HEK293 (cell line): ENCODE measurements at regions not wholly inside any gene's neighbourhood (a gene's known extent, or its start where the extent isn't known, plus 50 kb on each side); places are given as distances from the start of the nearest gene placed in this dataset.

Source experiments
- KLF10 ChIP-seq: fragments of 450-650 bp; IDR thresholded peaks from 2 replicates; pipeline ENCODE4 v1.5.1; 2018; ENCODE audit warnings: missing biosample characterization, mild to moderate bottlenecking, missing genetic modification characterization
- ZFP37 ChIP-seq: fragments of 450-650 bp; formaldehyde crosslinking; IDR thresholded peaks from 2 replicates; pipeline ENCODE4 v1.5.1; 2016; ENCODE audit warnings: missing biosample characterization, missing genetic modification characterization
- ZNF658 ChIP-seq: fragments of 450-650 bp; formaldehyde crosslinking; IDR thresholded peaks from 2 replicates; pipeline ENCODE4; 2016; ENCODE audit warnings: missing biosample characterization, missing genetic modification characterization
- ZNF830 ChIP-seq: fragments of 450-650 bp; IDR thresholded peaks from 2 replicates; pipeline ENCODE4 v1.5.0; 2018; ENCODE audit warnings: missing biosample characterization, missing genetic modification characterization, low read depth, mild to moderate bottlenecking, moderate library complexity
- TF ChIP-seq, protein P1 (sequence below): fragments of 450-650 bp; formaldehyde crosslinking; conservative IDR thresholded peaks from 2 replicates; pipeline ENCODE4 v1.5.1; 2016; ENCODE audit warnings: low read depth, missing biosample characterization, missing genetic modification characterization
- TF ChIP-seq, protein P2 (sequence below): fragments of 450-650 bp; formaldehyde crosslinking; IDR thresholded peaks from 2 replicates; pipeline ENCODE4 v1.5.1; 2016; ENCODE audit warnings: missing biosample characterization, missing genetic modification characterization

DNA sequence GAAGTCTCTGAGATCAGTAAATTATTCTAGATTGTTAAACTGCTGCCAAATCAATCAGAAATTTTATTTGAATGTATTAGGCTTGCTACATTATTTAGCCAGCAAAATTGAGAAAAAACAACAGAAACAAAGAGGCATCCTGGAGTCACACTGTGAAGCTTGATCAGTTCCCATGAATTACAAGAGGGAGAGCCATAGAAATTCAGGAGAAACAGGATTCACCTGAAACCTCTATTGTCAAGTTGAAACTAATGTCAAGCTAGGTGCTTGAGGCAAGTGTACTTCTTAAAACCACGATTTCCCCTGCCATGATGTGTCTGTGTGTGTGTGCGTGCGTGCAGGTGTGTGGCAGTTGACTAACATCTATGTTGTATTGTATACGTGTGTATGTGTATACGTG, 439.1 kb upstream of the NOX3 start:
- TF ChIP-seq KLF10 (no peak), ZNF830 (tag by site-specific recombination) (no peak), ZNF658 (tag by site-specific recombination) (no peak), ZFP37 (tag by site-specific recombination) (no peak)
- TF ChIP-seq, protein P1, sequence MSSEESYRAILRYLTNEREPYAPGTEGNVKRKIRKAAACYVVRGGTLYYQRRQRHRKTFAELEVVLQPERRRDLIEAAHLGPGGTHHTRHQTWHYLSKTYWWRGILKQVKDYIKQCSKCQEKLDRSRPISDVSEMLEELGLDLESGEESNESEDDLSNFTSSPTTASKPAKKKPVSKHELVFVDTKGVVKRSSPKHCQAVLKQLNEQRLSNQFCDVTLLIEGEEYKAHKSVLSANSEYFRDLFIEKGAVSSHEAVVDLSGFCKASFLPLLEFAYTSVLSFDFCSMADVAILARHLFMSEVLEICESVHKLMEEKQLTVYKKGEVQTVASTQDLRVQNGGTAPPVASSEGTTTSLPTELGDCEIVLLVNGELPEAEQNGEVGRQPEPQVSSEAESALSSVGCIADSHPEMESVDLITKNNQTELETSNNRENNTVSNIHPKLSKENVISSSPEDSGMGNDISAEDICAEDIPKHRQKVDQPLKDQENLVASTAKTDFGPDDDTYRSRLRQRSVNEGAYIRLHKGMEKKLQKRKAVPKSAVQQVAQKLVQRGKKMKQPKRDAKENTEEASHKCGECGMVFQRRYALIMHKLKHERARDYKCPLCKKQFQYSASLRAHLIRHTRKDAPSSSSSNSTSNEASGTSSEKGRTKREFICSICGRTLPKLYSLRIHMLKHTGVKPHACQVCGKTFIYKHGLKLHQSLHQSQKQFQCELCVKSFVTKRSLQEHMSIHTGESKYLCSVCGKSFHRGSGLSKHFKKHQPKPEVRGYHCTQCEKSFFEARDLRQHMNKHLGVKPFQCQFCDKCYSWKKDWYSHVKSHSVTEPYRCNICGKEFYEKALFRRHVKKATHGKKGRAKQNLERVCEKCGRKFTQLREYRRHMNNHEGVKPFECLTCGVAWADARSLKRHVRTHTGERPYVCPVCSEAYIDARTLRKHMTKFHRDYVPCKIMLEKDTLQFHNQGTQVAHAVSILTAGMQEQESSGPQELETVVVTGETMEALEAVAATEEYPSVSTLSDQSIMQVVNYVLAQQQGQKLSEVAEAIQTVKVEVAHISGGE = no peak
- TF ChIP-seq, protein P2, sequence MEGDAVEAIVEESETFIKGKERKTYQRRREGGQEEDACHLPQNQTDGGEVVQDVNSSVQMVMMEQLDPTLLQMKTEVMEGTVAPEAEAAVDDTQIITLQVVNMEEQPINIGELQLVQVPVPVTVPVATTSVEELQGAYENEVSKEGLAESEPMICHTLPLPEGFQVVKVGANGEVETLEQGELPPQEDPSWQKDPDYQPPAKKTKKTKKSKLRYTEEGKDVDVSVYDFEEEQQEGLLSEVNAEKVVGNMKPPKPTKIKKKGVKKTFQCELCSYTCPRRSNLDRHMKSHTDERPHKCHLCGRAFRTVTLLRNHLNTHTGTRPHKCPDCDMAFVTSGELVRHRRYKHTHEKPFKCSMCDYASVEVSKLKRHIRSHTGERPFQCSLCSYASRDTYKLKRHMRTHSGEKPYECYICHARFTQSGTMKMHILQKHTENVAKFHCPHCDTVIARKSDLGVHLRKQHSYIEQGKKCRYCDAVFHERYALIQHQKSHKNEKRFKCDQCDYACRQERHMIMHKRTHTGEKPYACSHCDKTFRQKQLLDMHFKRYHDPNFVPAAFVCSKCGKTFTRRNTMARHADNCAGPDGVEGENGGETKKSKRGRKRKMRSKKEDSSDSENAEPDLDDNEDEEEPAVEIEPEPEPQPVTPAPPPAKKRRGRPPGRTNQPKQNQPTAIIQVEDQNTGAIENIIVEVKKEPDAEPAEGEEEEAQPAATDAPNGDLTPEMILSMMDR (tag by site-specific recombination) = no peak
